GM23248 (cell line): ENCODE measurements at regions not wholly inside any gene's neighbourhood (a gene's known extent, or its start where the extent isn't known, plus 50 kb on each side); places are given as distances from the start of the nearest gene placed in this dataset.

Source experiments
- EZH2 ChIP-seq: fragments of 200-600 bp; sonication (generic); IDR thresholded peaks from 2 replicates; pipeline ENCODE4 v1.6.1; 2018; ENCODE audit warnings: antibody characterized with exemption, mild to moderate bottlenecking; ENCODE audit not compliant: insufficient read depth, poor library complexity, severe bottlenecking
- EZH2phosphoT487 ChIP-seq: fragments of 200-600 bp; sonication (generic); IDR thresholded peaks from 2 replicates; pipeline ENCODE4 v1.6.1; 2018; ENCODE audit warnings: antibody characterized with exemption, moderate library complexity, mild to moderate bottlenecking, low read depth; ENCODE audit not compliant: insufficient read depth

- no peak for TF ChIP-seq EZH2
- TF ChIP-seq EZH2phosphoT487: no peak
Measured at GRCh38 chr15:62618432-62618831, 424.1 kb upstream of the TPM1 start.
